Endothelial cell of umbilical vein (primary cell): ENCODE measurements at regions not wholly inside any gene's neighbourhood (a gene's known extent, or its start where the extent isn't known, plus 50 kb on each side); places are given as distances from the start of the nearest gene placed in this dataset.

Experiments
- BruUV-seq: library from RNA; stranded (reverse); fragments of 400-500 nt; replicated peaks from 2 replicates; lab custom pipeline; 2021; lab: Mats Ljungman, UMichigan
- CTCF ChIA-PET: fragments of 300-600, 350-600 bp; sonication (Branson Sonifier 250); formaldehyde crosslinking; loops from one replicate; lab custom pipeline; 2021; ENCODE audit warnings: antibody characterized with exemption, inconsistent platforms; lab: Charles Lee
- POLR2A ChIA-PET: fragments of 300-600, 350-600 bp; sonication (Branson Sonifier 250); formaldehyde crosslinking; loops from one replicate; lab custom pipeline; 2021; ENCODE audit warnings: antibody characterized with exemption, inconsistent platforms; lab: Charles Lee
- DNase-seq: peaks from one replicate; pipeline ENCODE4 v3.0.0-alpha.2; 2011; ENCODE audit warnings: low read depth, low spot score
- FAIRE-seq: peaks from 2 replicates; lab custom pipeline; 2011; peaks lifted over from hg19 to GRCh38; lab: Jason Lieb, UNC
- H2AFZ ChIP-seq: 2 replicates; pipeline ENCODE4 v1.6.0; 2012; ENCODE audit warnings: low read depth, low read length, control low read depth, inconsistent platforms
- H3K27ac ChIP-seq: 2 replicates; pipeline ENCODE4 v1.5.1; 2011; ENCODE audit warnings: low read depth, mild to moderate bottlenecking, control low read depth, low read length, moderate library complexity; ENCODE audit not compliant: insufficient read depth
- H3K27me3 ChIP-seq, 2 experiments: 2 replicates each; pipeline versions ENCODE4 v1.6.0 to v1.6.1; 2011; ENCODE audit warnings: low read length in 2 of 2, mixed read lengths in 1 of 2; ENCODE audit not compliant: control insufficient read depth in 2 of 2, insufficient read depth in 2 of 2
- H3K36me3 ChIP-seq, 2 experiments: 2 replicates in 1 of 2; 3 replicates in 1 of 2; pipeline ENCODE4 v1.5.1; 2011; ENCODE audit warnings: low read length in 2 of 2, mild to moderate bottlenecking in 1 of 2, moderate library complexity in 1 of 2; ENCODE audit not compliant: control insufficient read depth in 2 of 2, insufficient read depth in 2 of 2; ENCODE audit errors: extremely low read depth in 1 of 2
- H3K4me1 ChIP-seq: 3 replicates; pipeline ENCODE4 v1.5.1; 2011; ENCODE audit warnings: mild to moderate bottlenecking, low read length; ENCODE audit not compliant: control insufficient read depth, insufficient read depth; ENCODE audit errors: extremely low read depth
- H3K4me2 ChIP-seq: 2 replicates; pipeline ENCODE4 v1.6.1; 2011; ENCODE audit warnings: low read length, control low read depth, mixed read lengths; ENCODE audit not compliant: insufficient read depth
- H3K4me3 ChIP-seq, 3 experiments: fragments of 200-600 bp in 1 of 3; sonication (generic), shearing (Covaris generic) in 1 of 3; replicated peaks in 1 of 3; 2 replicates each; pipeline ENCODE4 v1.5.1; 2011 to 2016; ENCODE audit warnings: control low read depth in 3 of 3, low read length in 3 of 3, mild to moderate bottlenecking in 2 of 3, inconsistent platforms in 1 of 3, low read depth in 1 of 3, moderate library complexity in 1 of 3; ENCODE audit not compliant: insufficient read depth in 1 of 3
- H3K79me2 ChIP-seq: 2 replicates; pipeline ENCODE4 v1.6.0; 2012; ENCODE audit warnings: low read length, inconsistent platforms; ENCODE audit not compliant: control insufficient read depth, insufficient read depth
- H3K9ac ChIP-seq: replicated peaks from 2 replicates; pipeline ENCODE3; 2011; ENCODE audit warnings: low read length, control low read depth; ENCODE audit not compliant: insufficient read depth; ENCODE audit errors: extremely low read depth
- H3K9me1 ChIP-seq: replicated peaks from 3 replicates; pipeline ENCODE4 v1.6.0; 2011; ENCODE audit warnings: mild to moderate bottlenecking, low read length; ENCODE audit not compliant: control insufficient read depth, insufficient read depth; ENCODE audit errors: extremely low read depth
- H3K9me3 ChIP-seq: replicated peaks from 2 replicates; pipeline ENCODE4 v1.5.1; 2012; ENCODE audit warnings: low read length, inconsistent platforms; ENCODE audit not compliant: control insufficient read depth, insufficient read depth
- H4K20me1 ChIP-seq: replicated peaks from 2 replicates; pipeline ENCODE3; 2011; ENCODE audit warnings: mild to moderate bottlenecking, low read length; ENCODE audit not compliant: control insufficient read depth, insufficient read depth; ENCODE audit errors: extremely low read depth
- EZH2 ChIP-seq: IDR thresholded peaks from 2 replicates; pipeline ENCODE4 v1.6.1; 2012; ENCODE audit warnings: borderline replicate concordance, low read depth, mild to moderate bottlenecking, moderate library complexity, low read length, inconsistent platforms; ENCODE audit not compliant: severe bottlenecking
- FOS ChIP-seq: IDR thresholded peaks from 2 replicates; pipeline ENCODE4 v1.6.1; 2011; ENCODE audit warnings: mild to moderate bottlenecking, low read length, moderate library complexity, borderline replicate concordance; ENCODE audit not compliant: insufficient read depth
- GATA2 ChIP-seq: IDR thresholded peaks from 2 replicates; pipeline ENCODE4 v1.7.0; 2011; ENCODE audit warnings: low read depth, mild to moderate bottlenecking, moderate library complexity, mixed read lengths, low read length; ENCODE audit not compliant: insufficient read length, insufficient read depth
- JUN ChIP-seq: IDR thresholded peaks from 2 replicates; pipeline ENCODE4 v1.6.1; 2011; ENCODE audit warnings: borderline replicate concordance, low read depth; ENCODE audit not compliant: insufficient read length, insufficient read depth
- MAX ChIP-seq: IDR thresholded peaks from 2 replicates; pipeline ENCODE4 v1.6.1; 2011; ENCODE audit not compliant: insufficient read depth, insufficient read length
- MYC ChIP-seq: IDR thresholded peaks from one replicate; pipeline ENCODE4 v1.6.1; 2011; ENCODE audit warnings: mild to moderate bottlenecking, low read depth, low read length
- POLR2A ChIP-seq: IDR thresholded peaks from 2 replicates; pipeline ENCODE4 v1.6.1; 2012; ENCODE audit warnings: low read depth, mild to moderate bottlenecking, control low read depth, low read length
- POLR2AphosphoS5 ChIP-seq: IDR thresholded peaks from 2 replicates; pipeline ENCODE4 v1.6.1; 2012; ENCODE audit warnings: low read depth, mild to moderate bottlenecking, control low read depth, low read length, moderate library complexity; ENCODE audit not compliant: insufficient read depth
- dilution Hi-C: fragments of 300-500 bp; cut with MboI; formaldehyde crosslinking; loops from one replicate; pipeline ENCODE4 v1.15.0; 2019; ENCODE audit warnings: low sequenced_read_pairs; ENCODE audit not compliant: extremely low pct_ligation_motif_present
- intact Hi-C: fragments of 100-400 bp; cut with micrococcal nuclease; formaldehyde crosslinking; loops from one replicate; pipeline ENCODE4 v1.10.0; 2022
- TF ChIP-seq, protein P1 (sequence below), 2 donors: IDR thresholded peaks; 1 replicate in 1 of 2; 2 replicates in 1 of 2; pipeline ENCODE4 v1.5.1; 2011; ENCODE audit warnings: low read length in 2 of 2, mild to moderate bottlenecking in 2 of 2, moderate library complexity in 2 of 2, control low read depth in 1 of 2, inconsistent platforms in 1 of 2, low read depth in 1 of 2; ENCODE audit not compliant: insufficient read depth in 1 of 2; ENCODE audit errors: extremely low read depth in 1 of 2

DNA sequence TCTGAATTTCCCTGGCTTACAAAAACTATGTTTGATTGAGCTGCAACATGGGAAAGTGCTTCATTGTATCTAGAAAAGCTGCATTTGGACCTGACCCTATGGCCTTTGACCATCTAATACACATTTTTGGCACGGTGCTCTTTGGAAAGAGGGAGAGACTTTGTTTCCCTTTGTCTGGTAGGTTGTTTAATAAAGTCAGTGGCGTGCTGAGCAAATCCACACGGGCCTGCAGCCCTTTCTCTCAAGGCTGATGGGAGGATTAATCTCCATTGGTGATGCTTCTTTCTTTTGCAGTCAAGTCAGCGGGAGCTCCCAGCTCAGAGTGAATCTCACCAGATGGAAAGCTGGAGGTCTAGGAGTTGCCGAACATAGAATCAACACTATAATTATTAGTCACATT is 314.7 kb upstream of the CNR1 start:
- FAIRE-seq: no peak
- no peak for DNase-seq
- Histone ChIP-seq H2AFZ (no peak overlapping the region), H4K20me1 (no peaks in the 10 kb centered on the region), H3K27me3 (no peaks in the 10 kb centered on the region), H3K4me1 (no peaks in the 10 kb centered on the region), H3K9me1 (no peaks in the 10 kb centered on the region), H3K4me2 (no peak overlapping the region), H3K4me3 (no peak overlapping the region), H3K9ac (no peak overlapping the region), H3K36me3 (no peaks in the 10 kb centered on the region), H3K9me3 (no peaks in the 10 kb centered on the region), H3K27ac (no peak overlapping the region), H3K79me2 (no peaks in the 10 kb centered on the region)
- dilution Hi-C loops: no loop called here
- no TSS peak for BruUV-seq
- intact Hi-C loops: no loop called here
- ChIA-PET CTCF (no interaction called here), POLR2A (no interaction called here)
- TF ChIP-seq MAX: no peak
- TF ChIP-seq MYC: no peak
- TF ChIP-seq, protein P1, sequence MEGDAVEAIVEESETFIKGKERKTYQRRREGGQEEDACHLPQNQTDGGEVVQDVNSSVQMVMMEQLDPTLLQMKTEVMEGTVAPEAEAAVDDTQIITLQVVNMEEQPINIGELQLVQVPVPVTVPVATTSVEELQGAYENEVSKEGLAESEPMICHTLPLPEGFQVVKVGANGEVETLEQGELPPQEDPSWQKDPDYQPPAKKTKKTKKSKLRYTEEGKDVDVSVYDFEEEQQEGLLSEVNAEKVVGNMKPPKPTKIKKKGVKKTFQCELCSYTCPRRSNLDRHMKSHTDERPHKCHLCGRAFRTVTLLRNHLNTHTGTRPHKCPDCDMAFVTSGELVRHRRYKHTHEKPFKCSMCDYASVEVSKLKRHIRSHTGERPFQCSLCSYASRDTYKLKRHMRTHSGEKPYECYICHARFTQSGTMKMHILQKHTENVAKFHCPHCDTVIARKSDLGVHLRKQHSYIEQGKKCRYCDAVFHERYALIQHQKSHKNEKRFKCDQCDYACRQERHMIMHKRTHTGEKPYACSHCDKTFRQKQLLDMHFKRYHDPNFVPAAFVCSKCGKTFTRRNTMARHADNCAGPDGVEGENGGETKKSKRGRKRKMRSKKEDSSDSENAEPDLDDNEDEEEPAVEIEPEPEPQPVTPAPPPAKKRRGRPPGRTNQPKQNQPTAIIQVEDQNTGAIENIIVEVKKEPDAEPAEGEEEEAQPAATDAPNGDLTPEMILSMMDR (IDR thresholded peaks at IDR 0.05; ENCODE audit: extremely low read depth in 1 of 2, insufficient read depth in 1 of 2, low read depth in 1 of 2, low read length in 2 of 2): no peak
- TF ChIP-seq GATA2: no peak
- TF ChIP-seq POLR2A: no peak
- TF ChIP-seq EZH2: no peak
- TF ChIP-seq FOS: no peak
- TF ChIP-seq POLR2AphosphoS5: no peak
- no peak for TF ChIP-seq JUN
